IgD-negative memory B cell (primary cell): ENCODE measurements at regions not wholly inside any gene's neighbourhood (a gene's known extent, or its start where the extent isn't known, plus 50 kb on each side); places are given as distances from the start of the nearest gene placed in this dataset.
"Not testable (repeated sequence)": the region's sequence is repeated elsewhere in the genome, so short reads cannot be mapped to it uniquely, and the experiment has no call there.

Experiments
- H3K27ac Mint-ChIP-seq, 3 donors: one replicate each; pipeline ENCODE4 v1.8.0; 2020 to 2022; ENCODE audit warnings: mild to moderate bottlenecking in 3 of 3, mixed read lengths in 3 of 3, moderate library complexity in 1 of 3
- H3K27me3 Mint-ChIP-seq: one replicate; pipeline ENCODE4 v1.8.0; 2021; ENCODE audit warnings: mixed read lengths
- H3K36me3 Mint-ChIP-seq: one replicate; pipeline ENCODE4 v1.8.0; 2020; ENCODE audit warnings: mild to moderate bottlenecking, mixed read lengths
- H3K4me1 Mint-ChIP-seq, 3 donors: one replicate each; pipeline ENCODE4 v1.8.0; 2020 to 2022; ENCODE audit warnings: mixed read lengths in 3 of 3, mild to moderate bottlenecking in 1 of 3
- H3K4me3 Mint-ChIP-seq, 4 donors: one replicate each; pipeline ENCODE4 v1.8.0; 2020 to 2022; ENCODE audit warnings: mild to moderate bottlenecking in 4 of 4, mixed read lengths in 4 of 4, moderate library complexity in 3 of 4
- H3K9me3 Mint-ChIP-seq, 3 donors: one replicate each; pipeline ENCODE4 v1.8.0; 2020 to 2021; ENCODE audit warnings: mixed read lengths in 3 of 3, mild to moderate bottlenecking in 1 of 3

- H3K27me3 Mint-ChIP-seq = no peaks in the 10 kb centered on the region
- no peak overlapping the region for H3K4me3 Mint-ChIP-seq
- H3K27ac Mint-ChIP-seq = no peak overlapping the region
- H3K36me3 Mint-ChIP-seq = no peaks in the 10 kb centered on the region
- H3K9me3 Mint-ChIP-seq = peaks cover 0 to 3% (median 0%) of the 10 kb centered on the region in 3 donors
- H3K4me1 Mint-ChIP-seq = no peaks in the 10 kb centered on the region
Measured at GRCh38 chr2:138928374-138929021, 148.3 kb upstream of the NXPH2 start.

DNA sequence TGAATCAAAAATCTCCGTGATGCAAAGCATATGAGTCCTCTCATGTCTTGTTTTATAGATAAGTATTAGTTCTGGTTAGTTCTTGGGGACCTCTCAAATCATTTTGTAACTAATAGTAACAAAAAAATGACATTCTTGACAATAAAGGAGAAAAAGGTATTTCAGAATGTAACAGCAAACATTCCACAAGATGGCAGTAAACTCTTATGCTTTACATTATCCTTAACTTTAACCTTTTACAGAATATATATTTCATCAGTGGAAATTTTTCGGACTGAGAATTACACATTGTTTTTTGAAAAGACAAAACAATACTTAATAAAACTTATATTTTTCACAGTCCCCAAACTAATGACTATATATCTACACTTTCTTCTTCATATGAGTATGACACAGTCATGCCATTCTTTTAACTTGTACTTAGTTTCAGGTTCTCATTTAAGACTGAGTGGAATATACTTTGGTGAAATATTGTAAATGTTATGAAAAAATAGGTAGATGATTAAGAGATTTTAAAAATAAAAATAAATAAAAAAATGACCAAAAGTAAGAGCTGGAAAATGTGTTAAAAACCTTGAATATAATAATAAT is 142.9 kb upstream of the NXPH2 start:
- no peaks in the 10 kb centered on the region for H3K36me3 Mint-ChIP-seq
- H3K4me3 Mint-ChIP-seq = no peak overlapping the region
- no peaks in the 10 kb centered on the region for H3K27me3 Mint-ChIP-seq
- no peak overlapping the region for H3K27ac Mint-ChIP-seq
- H3K9me3 Mint-ChIP-seq = peaks cover 0 to 5% (median 0%) of the 10 kb centered on the region in 3 donors
- H3K4me1 Mint-ChIP-seq = no peaks in the 10 kb centered on the region

- H3K27ac Mint-ChIP-seq = no peak overlapping the region
- H3K4me3 Mint-ChIP-seq = no peak overlapping the region
- H3K4me1 Mint-ChIP-seq = no peaks in the 10 kb centered on the region
- H3K9me3 Mint-ChIP-seq = peaks cover 0 to 4% (median 0%) of the 10 kb centered on the region in 3 donors
- H3K36me3 Mint-ChIP-seq = no peaks in the 10 kb centered on the region
- H3K27me3 Mint-ChIP-seq = no peaks in the 10 kb centered on the region
Measured at GRCh38 chr2:138919120-138919747, 139.0 kb upstream of the NXPH2 start.

DNA sequence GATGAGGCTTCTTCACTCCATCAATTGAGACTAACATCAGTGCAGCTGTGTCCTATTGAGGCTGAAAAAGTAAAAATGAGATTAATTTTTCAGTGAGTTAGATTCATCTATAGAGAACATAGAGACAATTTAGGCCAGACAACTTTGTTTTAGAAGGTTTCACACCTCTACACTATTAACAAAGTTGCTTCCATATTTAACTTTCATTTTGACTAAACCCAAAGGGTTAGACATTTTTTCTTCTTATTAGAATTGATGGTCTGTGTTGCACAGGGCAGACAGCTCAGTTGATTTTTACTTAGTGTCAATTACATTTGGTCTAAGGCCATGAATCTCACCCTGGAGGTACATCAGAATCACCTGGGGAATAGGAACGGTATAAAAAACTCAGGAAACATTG is 130.2 kb upstream of the NXPH2 start:
- Mint-ChIP-seq H3K27ac (no peak overlapping the region), H3K9me3 (peaks cover 0 to 6% (median 3%) of the 10 kb centered on the region in 3 donors), H3K27me3 (no peaks in the 10 kb centered on the region), H3K4me3 (no peak overlapping the region), H3K36me3 (no peaks in the 10 kb centered on the region), H3K4me1 (no peaks in the 10 kb centered on the region)

- Mint-ChIP-seq H3K27ac (no peak overlapping the region), H3K36me3 (no peaks in the 10 kb centered on the region), H3K27me3 (no peaks in the 10 kb centered on the region), H3K9me3 (peaks cover 0 to 3% (median 2%) of the 10 kb centered on the region in 3 donors), H3K4me1 (no peaks in the 10 kb centered on the region), H3K4me3 (no peak overlapping the region)
Measured at GRCh38 chr2:138906549-138906948, 126.4 kb upstream of the NXPH2 start.

DNA sequence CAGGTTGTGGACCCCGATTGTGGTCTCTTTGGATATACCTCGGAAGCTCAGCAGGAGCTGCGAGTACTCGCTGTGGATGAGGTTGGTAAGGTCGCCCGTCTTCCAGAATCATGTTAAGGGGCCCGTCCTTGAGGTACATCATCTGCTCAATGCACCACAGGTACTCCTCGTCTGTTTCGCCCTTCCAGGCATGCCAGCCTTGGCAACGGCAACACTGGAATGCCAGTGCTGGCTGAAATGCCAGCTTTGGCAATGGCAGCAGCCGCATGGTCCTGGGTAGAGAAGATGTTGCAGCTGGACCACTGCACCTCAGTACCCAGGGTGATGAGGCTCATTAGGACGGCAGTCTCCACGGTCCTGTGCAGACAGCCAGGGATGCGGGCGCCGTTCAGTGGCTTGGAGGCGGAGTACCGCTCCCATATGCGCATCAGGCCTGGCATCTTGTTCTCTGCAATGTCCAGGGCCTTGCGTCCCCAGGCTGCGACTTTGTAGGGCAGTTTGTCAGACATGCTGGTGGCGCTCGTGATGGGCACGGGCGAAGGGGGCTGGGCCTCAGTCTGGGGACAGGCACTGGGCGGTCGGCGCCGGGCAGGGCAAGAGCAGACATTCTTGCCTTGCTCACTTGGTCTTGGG is 122.2 kb upstream of the NXPH2 start:
- H3K27me3 Mint-ChIP-seq = no peaks in the 10 kb centered on the region
- no peak overlapping the region for H3K4me3 Mint-ChIP-seq
- no peaks in the 10 kb centered on the region for H3K4me1 Mint-ChIP-seq
- no peaks in the 10 kb centered on the region for H3K36me3 Mint-ChIP-seq
- no peak overlapping the region for H3K27ac Mint-ChIP-seq
- no peaks in the 10 kb centered on the region for H3K9me3 Mint-ChIP-seq

GRCh38 chr2:138901530-138901929 is 121.3 kb upstream of the NXPH2 start:
- no peaks in the 10 kb centered on the region for H3K27me3 Mint-ChIP-seq
- H3K36me3 Mint-ChIP-seq = no peaks in the 10 kb centered on the region
- H3K9me3 Mint-ChIP-seq = no peaks in the 10 kb centered on the region
- no peak overlapping the region for H3K27ac Mint-ChIP-seq
- H3K4me1 Mint-ChIP-seq = no peaks in the 10 kb centered on the region
- H3K4me3 Mint-ChIP-seq = no peak overlapping the region

- Mint-ChIP-seq H3K27ac (no peak overlapping the region), H3K4me3 (no peak overlapping the region), H3K36me3 (no peaks in the 10 kb centered on the region), H3K9me3 (peaks cover 0 to 2% (median 0%) of the 10 kb centered on the region in 3 donors), H3K27me3 (no peaks in the 10 kb centered on the region), H3K4me1 (no peaks in the 10 kb centered on the region)
Measured at GRCh38 chr2:138898855-138899254, 118.7 kb upstream of the NXPH2 start.

GRCh38 chr2:138897274-138897673 is 117.1 kb upstream of the NXPH2 start:
- no peaks in the 10 kb centered on the region for H3K27me3 Mint-ChIP-seq
- H3K27ac Mint-ChIP-seq = no peak overlapping the region
- H3K9me3 Mint-ChIP-seq = peaks cover 0 to 4% (median 0%) of the 10 kb centered on the region in 3 donors
- no peaks in the 10 kb centered on the region for H3K36me3 Mint-ChIP-seq
- no peaks in the 10 kb centered on the region for H3K4me1 Mint-ChIP-seq
- no peak overlapping the region for H3K4me3 Mint-ChIP-seq

DNA sequence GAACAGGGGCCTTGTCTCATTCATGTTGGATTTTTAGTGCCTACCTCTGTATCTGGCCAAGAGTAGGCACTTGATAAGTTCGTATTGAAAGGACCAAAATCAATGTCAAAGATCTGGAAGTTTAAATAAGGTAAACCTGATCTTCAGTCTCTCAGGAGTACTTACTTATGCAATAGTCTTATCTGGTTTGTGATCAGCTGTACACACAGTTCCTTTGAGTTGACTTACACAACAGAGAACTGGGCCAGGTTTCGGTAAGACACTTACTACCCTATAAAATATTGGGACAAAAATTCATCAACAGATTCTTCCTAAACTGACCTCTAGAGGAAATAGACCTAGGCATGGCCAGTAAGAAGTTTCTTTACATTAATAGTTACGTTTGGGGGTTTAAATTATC is 113.6 kb upstream of the NXPH2 start:
- Mint-ChIP-seq H3K4me3 (no peak overlapping the region), H3K4me1 (no peaks in the 10 kb centered on the region), H3K27ac (no peak overlapping the region), H3K36me3 (no peaks in the 10 kb centered on the region), H3K9me3 (peaks cover 0 to 9% (median 0%) of the 10 kb centered on the region in 3 donors), H3K27me3 (peaks cover 3% of the 10 kb centered on the region)

GRCh38 chr2:138881126-138881525 is 100.9 kb upstream of the NXPH2 start:
- H3K4me1 Mint-ChIP-seq = no peaks in the 10 kb centered on the region
- no peaks in the 10 kb centered on the region for H3K36me3 Mint-ChIP-seq
- H3K4me3 Mint-ChIP-seq = no peak overlapping the region
- H3K27ac Mint-ChIP-seq = no peak overlapping the region
- no peaks in the 10 kb centered on the region for H3K27me3 Mint-ChIP-seq
- peaks cover 0 to 2% (median 0%) of the 10 kb centered on the region in 3 donors for H3K9me3 Mint-ChIP-seq

DNA sequence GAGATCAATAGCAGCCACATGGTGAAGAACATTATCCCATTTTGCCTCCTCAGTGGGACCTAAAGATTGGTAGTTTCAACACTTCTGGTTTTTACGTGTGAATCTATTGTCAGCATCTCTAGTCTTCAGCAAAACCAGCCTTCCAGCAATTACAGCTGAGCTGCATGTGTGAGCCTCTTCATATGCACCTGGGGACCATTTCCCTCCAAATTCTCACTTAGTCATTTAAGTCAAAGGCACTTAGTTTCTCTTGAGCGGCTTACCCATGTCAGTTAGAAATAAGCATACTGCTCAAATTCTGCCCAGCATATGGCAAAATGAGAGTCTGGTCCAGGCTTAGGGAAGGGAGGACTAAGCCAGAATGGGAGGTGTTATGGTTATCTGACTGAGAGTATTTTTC is 99.7 kb upstream of the NXPH2 start:
- no peak overlapping the region for H3K4me3 Mint-ChIP-seq
- H3K27ac Mint-ChIP-seq = no peak overlapping the region
- no peaks in the 10 kb centered on the region for H3K27me3 Mint-ChIP-seq
- no peaks in the 10 kb centered on the region for H3K36me3 Mint-ChIP-seq
- H3K9me3 Mint-ChIP-seq = peaks cover 0 to 2% (median 0%) of the 10 kb centered on the region in 3 donors
- no peaks in the 10 kb centered on the region for H3K4me1 Mint-ChIP-seq

DNA sequence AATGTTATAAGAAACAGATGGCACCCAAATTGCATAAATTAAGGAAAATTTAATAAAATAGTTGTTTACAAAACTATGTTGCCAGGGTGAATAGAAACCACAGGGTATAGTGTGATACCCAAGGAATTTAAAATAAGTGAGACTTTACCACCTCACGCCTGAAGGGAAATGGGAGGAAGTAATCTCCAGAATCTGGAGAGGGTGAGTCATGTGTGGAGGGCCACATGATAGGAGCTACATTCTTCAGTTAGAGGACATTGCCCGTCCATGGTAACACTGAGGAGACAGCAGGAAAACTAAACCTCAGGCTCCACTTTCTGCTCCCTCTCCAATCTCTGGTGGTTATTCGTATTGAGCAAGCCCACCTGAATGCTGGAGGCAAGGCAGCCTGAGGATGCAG is 97.2 kb upstream of the NXPH2 start:
- H3K9me3 Mint-ChIP-seq = peaks cover 0 to 2% (median 0%) of the 10 kb centered on the region in 3 donors
- H3K27me3 Mint-ChIP-seq = no peaks in the 10 kb centered on the region
- H3K4me3 Mint-ChIP-seq = no peak overlapping the region
- H3K27ac Mint-ChIP-seq = no peak overlapping the region
- peaks cover 2% of the 10 kb centered on the region for H3K36me3 Mint-ChIP-seq
- no peaks in the 10 kb centered on the region for H3K4me1 Mint-ChIP-seq

- Mint-ChIP-seq H3K4me1 (no peaks in the 10 kb centered on the region), H3K27me3 (no peaks in the 10 kb centered on the region), H3K27ac (no peak overlapping the region), H3K36me3 (peaks cover 2% of the 10 kb centered on the region), H3K4me3 (no peak overlapping the region), H3K9me3 (peaks cover 0 to 5% (median 2%) of the 10 kb centered on the region in 3 donors)
Measured at GRCh38 chr2:138874251-138874650, 94.1 kb upstream of the NXPH2 start.

DNA sequence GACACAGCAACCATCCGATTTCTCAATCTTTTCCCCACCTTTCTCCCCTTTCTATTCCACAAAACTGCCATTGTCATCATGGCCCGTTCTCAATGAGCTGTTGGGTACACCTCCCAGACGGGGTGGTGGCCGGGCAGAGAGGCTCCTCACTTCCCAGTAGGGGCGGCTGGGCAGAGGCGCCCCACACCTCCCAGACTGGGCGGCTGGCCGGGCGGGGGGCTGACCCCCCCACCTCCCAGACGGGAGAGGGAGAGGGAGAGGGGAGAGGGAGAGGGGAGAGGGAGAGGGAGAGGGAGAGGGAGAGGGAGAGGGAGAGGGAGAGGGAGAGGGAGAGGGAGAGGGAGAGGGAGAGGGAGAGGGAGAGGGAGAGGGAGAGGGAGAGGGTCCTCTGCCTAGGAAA is 91.9 kb upstream of the NXPH2 start:
- not testable (repeated sequence) for H3K4me1 Mint-ChIP-seq, H3K27ac Mint-ChIP-seq, H3K4me3 Mint-ChIP-seq, H3K27me3 Mint-ChIP-seq, H3K9me3 Mint-ChIP-seq, H3K36me3 Mint-ChIP-seq
